ENCODE measurements at regions not wholly inside any gene's neighbourhood (a gene's known extent, or its start where the extent isn't known, plus 50 kb on each side); places are given as distances from the start of the nearest gene placed in this dataset.

- no peak for DNase-seq
- Mint-ChIP-seq H3K36me3 (ENCODE audit: low read depth) (no peaks in the 10 kb centered on the region), H3K9me3 (ENCODE audit: low read depth) (no peaks in the 10 kb centered on the region), H3K27ac (no peak overlapping the region), H3K27me3 (peaks cover 7% of the 10 kb centered on the region), H3K4me1 (no peaks in the 10 kb centered on the region), H3K4me3 (no peak overlapping the region)
- CTCF ChIA-PET: no interaction called here
- intact Hi-C loops (cut with DNase I, micrococcal nuclease): no loop called here
- POLR2A ChIA-PET: no interaction called here
- ATAC-seq: no peak
Measured at GRCh38 chr9:109830545-109830944, 50.5 kb downstream of the PALM2AKAP2 start.

DNA sequence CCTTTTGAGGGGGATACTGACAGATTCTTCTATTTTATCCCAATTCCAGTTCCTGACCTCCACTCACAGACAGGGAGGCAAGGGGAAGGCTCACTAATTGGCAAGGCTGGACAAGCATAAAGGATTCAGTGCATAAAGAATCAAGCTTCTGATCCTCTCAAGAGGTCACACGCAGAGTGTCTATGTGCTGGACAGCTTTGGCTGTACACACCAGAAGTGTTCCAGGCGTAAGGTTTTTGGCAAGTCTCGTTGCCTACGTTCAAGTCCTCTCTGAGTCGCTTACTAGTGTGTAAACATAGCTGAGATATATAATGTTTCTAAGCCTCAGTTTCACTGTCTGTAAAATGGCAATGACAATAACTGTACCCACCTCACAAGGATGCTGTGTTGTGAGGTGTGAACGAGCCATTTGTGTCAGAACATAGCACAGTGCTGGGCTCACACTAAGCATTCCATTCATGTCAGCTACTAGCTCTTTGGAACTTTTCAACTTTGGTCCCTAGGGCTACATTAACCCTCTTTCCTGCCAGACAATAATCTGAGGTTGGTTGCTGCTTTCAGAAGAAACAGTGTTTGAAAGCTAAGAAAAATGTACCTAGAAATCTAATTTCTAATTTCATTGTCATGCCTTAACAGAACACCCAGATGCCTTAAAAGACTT lies 52.1 kb downstream of the PALM2AKAP2 start:
- H3K27me3 Mint-ChIP-seq: peaks cover 11% of the 10 kb centered on the region
- H3K27ac Mint-ChIP-seq: no peak overlapping the region
- ChIA-PET POLR2A (no interaction called here), CTCF (interaction anchor here (0.8 kb wide), 1 partner anchor 16 kb away, joined by 3 read pairs; no protein-coding TSS in a partner anchor)
- no peaks in the 10 kb centered on the region for H3K4me1 Mint-ChIP-seq
- H3K36me3 Mint-ChIP-seq (ENCODE audit: low read depth): no peaks in the 10 kb centered on the region
- ATAC-seq: no peak
- peaks cover 2% of the 10 kb centered on the region for H3K9me3 Mint-ChIP-seq (ENCODE audit: low read depth)
- DNase-seq: no peak
- H3K4me3 Mint-ChIP-seq: no peak overlapping the region
- intact Hi-C loops (cut with DNase I, micrococcal nuclease): no loop called here

- Mint-ChIP-seq H3K4me1 (no peaks in the 10 kb centered on the region), H3K36me3 (ENCODE audit: low read depth) (no peaks in the 10 kb centered on the region), H3K4me3 (no peak overlapping the region), H3K27me3 (peaks cover 10% of the 10 kb centered on the region), H3K27ac (no peak overlapping the region), H3K9me3 (ENCODE audit: low read depth) (peaks cover 2% of the 10 kb centered on the region)
- DNase-seq (no peak), ATAC-seq (no peak)
- CTCF ChIA-PET: no interaction called here
- intact Hi-C loops (cut with DNase I, micrococcal nuclease): no loop called here
- POLR2A ChIA-PET: no interaction called here
Measured at GRCh38 chr9:109834855-109835254, 54.9 kb downstream of the PALM2AKAP2 start.

DNA sequence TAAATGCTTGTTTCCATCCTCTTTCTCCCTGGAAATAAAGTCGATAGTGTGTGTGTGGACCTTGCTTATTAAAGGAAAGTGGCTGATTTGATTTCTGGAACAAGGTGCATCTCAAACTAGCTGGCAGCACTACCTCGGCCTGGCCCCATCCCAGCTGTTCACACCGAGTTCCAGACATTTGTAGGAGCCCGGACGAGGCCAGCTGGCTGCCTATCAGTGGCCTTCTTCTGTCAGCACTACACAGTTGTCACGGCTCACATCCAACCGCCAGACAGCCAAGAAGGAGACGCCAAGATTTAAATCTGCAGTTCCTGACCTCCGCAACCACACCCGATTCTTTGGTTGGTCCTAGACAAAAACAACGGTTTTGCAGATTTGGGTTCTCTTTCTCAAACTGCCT lies 63.6 kb downstream of the PALM2AKAP2 start:
- CTCF ChIA-PET: interaction anchor here (0.7 kb wide), 1 partner anchor 89 kb away, joined by 3 read pairs; no protein-coding TSS in a partner anchor
- no peaks in the 10 kb centered on the region for H3K36me3 Mint-ChIP-seq (ENCODE audit: low read depth)
- H3K27ac Mint-ChIP-seq: no peak overlapping the region
- H3K4me3 Mint-ChIP-seq: no peak overlapping the region
- H3K27me3 Mint-ChIP-seq: peaks cover 3% of the 10 kb centered on the region
- ATAC-seq (no peak), DNase-seq (no peak)
- POLR2A ChIA-PET: no interaction called here
- no peaks in the 10 kb centered on the region for H3K4me1 Mint-ChIP-seq
- H3K9me3 Mint-ChIP-seq (ENCODE audit: low read depth): no peaks in the 10 kb centered on the region
- intact Hi-C loops (cut with DNase I, micrococcal nuclease): no loop called here

DNA sequence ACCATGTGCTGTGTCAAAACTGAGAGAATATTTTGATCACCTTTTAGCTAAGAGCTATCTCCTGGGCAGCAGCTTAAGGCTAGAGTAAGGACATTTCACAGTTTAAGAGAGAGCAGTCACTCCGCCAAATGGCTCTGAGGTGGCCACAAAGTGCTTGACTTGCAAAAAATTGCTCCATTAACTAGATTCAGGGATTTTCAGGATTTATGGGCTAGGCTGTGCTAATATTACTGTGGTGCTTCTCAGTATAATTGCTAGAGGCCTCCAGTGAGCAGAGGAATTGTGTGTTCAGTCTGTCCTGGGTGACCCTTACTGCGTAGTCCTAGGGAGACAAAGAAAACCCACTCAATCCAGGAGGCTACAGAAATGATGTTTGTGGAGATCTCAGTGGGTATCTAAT lies 65.2 kb downstream of the PALM2AKAP2 start:
- ChIA-PET POLR2A (no interaction called here), CTCF (interaction anchor here (0.6 to 1.5 kb wide), 2 partner anchors 27 to 35 kb away, joined by 3 to 4 read pairs; no protein-coding TSS in a partner anchor)
- no peak overlapping the region for H3K27ac Mint-ChIP-seq
- H3K4me3 Mint-ChIP-seq: no peak overlapping the region
- DNase-seq: no peak
- no peaks in the 10 kb centered on the region for H3K36me3 Mint-ChIP-seq (ENCODE audit: low read depth)
- H3K27me3 Mint-ChIP-seq: peaks cover 3% of the 10 kb centered on the region
- no peak for ATAC-seq
- H3K9me3 Mint-ChIP-seq (ENCODE audit: low read depth): no peaks in the 10 kb centered on the region
- intact Hi-C loops (cut with DNase I, micrococcal nuclease): no loop called here
- H3K4me1 Mint-ChIP-seq: no peaks in the 10 kb centered on the region

- ChIA-PET CTCF (interaction anchor here (1.5 kb wide), 1 partner anchor 28 kb away, joined by 3 read pairs; no protein-coding TSS in a partner anchor), POLR2A (no interaction called here)
- ATAC-seq (no peak), DNase-seq (no peak)
- H3K4me3 Mint-ChIP-seq: no peak overlapping the region
- H3K27ac Mint-ChIP-seq: no peak overlapping the region
- H3K4me1 Mint-ChIP-seq: no peaks in the 10 kb centered on the region
- no peaks in the 10 kb centered on the region for H3K36me3 Mint-ChIP-seq (ENCODE audit: low read depth)
- no peaks in the 10 kb centered on the region for H3K9me3 Mint-ChIP-seq (ENCODE audit: low read depth)
- no peaks in the 10 kb centered on the region for H3K27me3 Mint-ChIP-seq
- intact Hi-C loops (cut with DNase I, micrococcal nuclease): no loop called here
Measured at GRCh38 chr9:109846776-109847175, 66.8 kb downstream of the PALM2AKAP2 start.

DNA sequence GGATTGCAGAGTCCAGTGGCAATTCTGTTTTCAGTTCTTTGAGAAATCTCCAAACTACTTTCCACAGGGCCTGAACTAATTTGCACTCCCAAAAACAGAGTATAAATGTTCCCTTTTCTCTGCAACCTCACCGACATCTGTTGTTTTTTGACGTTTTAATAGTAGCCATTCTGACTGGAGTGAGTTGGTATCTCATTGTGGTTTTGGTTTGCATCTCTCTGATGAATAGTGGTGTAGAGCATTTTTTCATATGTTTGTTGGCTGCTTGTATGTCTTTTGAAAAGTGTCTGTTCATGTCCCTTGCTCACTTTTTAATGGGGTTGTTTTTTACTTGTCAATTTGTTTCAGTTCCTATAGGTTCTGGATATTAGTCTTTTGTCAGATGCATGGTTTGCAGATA lies 72.6 kb downstream of the PALM2AKAP2 start:
- Mint-ChIP-seq H3K4me1 (no peaks in the 10 kb centered on the region), H3K36me3 (ENCODE audit: low read depth) (no peaks in the 10 kb centered on the region), H3K9me3 (ENCODE audit: low read depth) (peaks cover 4% of the 10 kb centered on the region), H3K27me3 (no peaks in the 10 kb centered on the region), H3K4me3 (no peak overlapping the region), H3K27ac (no peak overlapping the region)
- intact Hi-C loops (cut with DNase I, micrococcal nuclease): no loop called here
- no peak for ATAC-seq
- CTCF ChIA-PET: no interaction called here
- no peak for DNase-seq
- POLR2A ChIA-PET: no interaction called here

DNA sequence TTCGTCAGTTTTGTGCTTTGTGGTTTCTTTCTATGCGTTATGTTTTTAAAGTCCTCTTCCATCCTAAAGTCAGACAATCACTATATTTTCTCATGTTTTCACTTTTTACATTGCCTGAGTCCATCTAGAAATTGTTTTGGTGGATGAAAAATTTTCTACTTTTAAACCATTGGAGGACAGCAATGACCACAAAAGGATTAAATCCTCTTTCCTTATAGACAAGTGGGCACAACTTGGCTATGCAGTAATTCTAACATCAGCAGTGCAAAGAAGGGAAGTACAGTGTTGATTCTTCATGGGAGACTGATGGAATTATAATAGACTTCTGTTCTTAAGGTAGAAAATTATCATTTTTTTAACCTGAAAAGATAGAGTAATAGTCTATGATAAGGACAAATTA lies 75.5 kb downstream of the PALM2AKAP2 start:
- Mint-ChIP-seq H3K9me3 (ENCODE audit: low read depth) (peaks cover 4% of the 10 kb centered on the region), H3K27me3 (peaks cover 8% of the 10 kb centered on the region), H3K27ac (no peak overlapping the region), H3K4me3 (no peak overlapping the region), H3K36me3 (ENCODE audit: low read depth) (no peaks in the 10 kb centered on the region), H3K4me1 (no peaks in the 10 kb centered on the region)
- DNase-seq: no peak
- ATAC-seq: no peak
- intact Hi-C loops (cut with DNase I, micrococcal nuclease): no loop called here
- CTCF ChIA-PET: no interaction called here
- POLR2A ChIA-PET: interaction anchor here (0.7 kb wide), 1 partner anchor 401 kb away, joined by 3 read pairs; no protein-coding TSS in a partner anchor

DNA sequence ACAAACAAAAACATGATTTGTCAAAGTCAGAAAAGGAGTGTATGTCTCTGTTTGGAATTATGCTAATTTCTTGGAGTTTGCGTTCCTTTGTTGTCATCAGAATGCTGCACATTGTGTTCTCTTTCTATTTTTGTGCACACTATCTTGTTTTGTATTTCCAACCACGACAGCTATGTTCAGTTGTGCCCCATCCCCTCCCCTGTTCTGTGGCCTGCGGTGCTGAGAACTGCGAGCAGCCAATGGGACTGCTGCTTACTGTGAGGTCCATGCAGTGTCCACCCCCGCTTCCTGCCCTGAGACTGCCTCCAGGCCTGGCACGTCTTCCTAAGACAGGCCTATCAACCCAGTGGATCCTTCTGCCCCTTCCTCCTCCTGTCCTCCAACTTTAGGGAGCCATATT lies 76.8 kb downstream of the PALM2AKAP2 start:
- no peak for DNase-seq
- Mint-ChIP-seq H3K9me3 (ENCODE audit: low read depth) (peaks cover 4% of the 10 kb centered on the region), H3K4me3 (no peak overlapping the region), H3K27me3 (peaks cover 10% of the 10 kb centered on the region), H3K36me3 (ENCODE audit: low read depth) (no peaks in the 10 kb centered on the region), H3K4me1 (no peaks in the 10 kb centered on the region), H3K27ac (no peak overlapping the region)
- POLR2A ChIA-PET: no interaction called here
- no peak for ATAC-seq
- CTCF ChIA-PET: interaction anchor here (0.6 kb wide), 1 partner anchor 47 kb away, joined by 7 read pairs; no protein-coding TSS in a partner anchor
- intact Hi-C loops (cut with DNase I, micrococcal nuclease): no loop called here

GRCh38 chr9:109857336-109857735 lies 77.3 kb downstream of the PALM2AKAP2 start:
- DNase-seq (no peak), ATAC-seq (no peak)
- Mint-ChIP-seq H3K4me3 (no peak overlapping the region), H3K4me1 (no peaks in the 10 kb centered on the region), H3K27me3 (peaks cover 10% of the 10 kb centered on the region), H3K36me3 (ENCODE audit: low read depth) (no peaks in the 10 kb centered on the region), H3K9me3 (ENCODE audit: low read depth) (peaks cover under 1% of the 10 kb centered on the region), H3K27ac (no peak overlapping the region)
- intact Hi-C loops (cut with DNase I, micrococcal nuclease): no loop called here
- ChIA-PET CTCF (no interaction called here), POLR2A (no interaction called here)

DNA sequence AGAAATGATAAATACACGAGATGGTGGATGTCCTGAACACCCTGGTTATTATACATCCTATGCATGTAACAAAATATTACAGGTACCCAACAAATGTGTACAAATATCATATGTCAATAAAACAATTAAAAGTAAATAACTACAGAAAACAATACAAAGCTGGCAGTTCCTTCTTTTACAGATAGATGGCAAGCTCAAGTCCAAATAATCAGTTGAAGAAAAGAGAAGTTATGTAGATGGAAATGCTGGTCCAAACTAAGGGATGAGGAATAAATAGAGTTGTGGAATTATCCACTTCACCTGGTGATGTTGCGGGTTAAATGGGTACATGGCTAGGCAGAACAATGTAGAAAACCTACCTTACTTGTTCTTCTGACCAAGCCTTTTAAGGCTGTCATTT lies 79.4 kb downstream of the PALM2AKAP2 start:
- H3K9me3 Mint-ChIP-seq (ENCODE audit: low read depth): no peaks in the 10 kb centered on the region
- no peaks in the 10 kb centered on the region for H3K4me1 Mint-ChIP-seq
- CTCF ChIA-PET: no interaction called here
- H3K27ac Mint-ChIP-seq: no peak overlapping the region
- H3K27me3 Mint-ChIP-seq: peaks cover 10% of the 10 kb centered on the region
- DNase-seq: no peak
- POLR2A ChIA-PET: no interaction called here
- H3K36me3 Mint-ChIP-seq (ENCODE audit: low read depth): no peaks in the 10 kb centered on the region
- intact Hi-C loops (cut with DNase I, micrococcal nuclease): no loop called here
- ATAC-seq: no peak
- no peak overlapping the region for H3K4me3 Mint-ChIP-seq

DNA sequence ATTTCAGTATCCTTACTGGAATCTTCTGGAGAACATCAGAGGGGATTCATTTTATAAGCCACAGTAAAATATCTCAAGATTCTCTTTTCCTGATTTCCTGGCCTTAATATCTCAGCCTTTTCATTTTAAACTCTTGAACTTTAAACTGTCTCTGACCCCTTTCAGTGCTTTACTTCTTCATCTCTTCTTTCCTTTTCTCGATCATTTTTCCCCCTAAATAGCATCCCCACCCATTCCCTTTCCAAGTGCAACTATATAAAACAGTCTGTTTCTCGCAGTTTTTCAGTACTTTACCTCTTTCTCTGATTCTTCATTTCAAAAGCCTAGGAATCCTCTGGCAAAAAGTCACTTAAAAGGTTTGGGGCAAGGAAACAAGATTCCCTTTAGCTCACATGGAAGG lies 80.5 kb downstream of the PALM2AKAP2 start:
- no peak for DNase-seq
- no peaks in the 10 kb centered on the region for H3K4me1 Mint-ChIP-seq
- intact Hi-C loops (cut with DNase I, micrococcal nuclease): no loop called here
- no peak overlapping the region for H3K27ac Mint-ChIP-seq
- POLR2A ChIA-PET: no interaction called here
- no peaks in the 10 kb centered on the region for H3K36me3 Mint-ChIP-seq (ENCODE audit: low read depth)
- no peaks in the 10 kb centered on the region for H3K9me3 Mint-ChIP-seq (ENCODE audit: low read depth)
- peaks cover 10% of the 10 kb centered on the region for H3K27me3 Mint-ChIP-seq
- no peak overlapping the region for H3K4me3 Mint-ChIP-seq
- no peak for ATAC-seq
- CTCF ChIA-PET: no interaction called here

Measured in activated CD4-positive, alpha-beta T cell treated with anti-CD3 and anti-CD28 coated beads for 36 hours (primary cell).